ENCODE measurements at regions not wholly inside any gene's neighbourhood (a gene's known extent, or its start where the extent isn't known, plus 50 kb on each side); places are given as distances from the start of the nearest gene placed in this dataset.

- TF ChIP-seq FOXK2 (IDR thresholded peaks at IDR 0.05) = no peak
- no peak for TF ChIP-seq SP1 (IDR thresholded peaks at IDR 0.05)
- TF ChIP-seq FOXM1 (IDR thresholded peaks at IDR 0.05; ENCODE audit: borderline replicate concordance) = no peak
- no peak for TF ChIP-seq ZNF384 (IDR thresholded peaks at IDR 0.05)
- no peak for TF ChIP-seq TARDBP (IDR thresholded peaks at IDR 0.05)
- no peak for TF ChIP-seq HDGF (IDR thresholded peaks at IDR 0.05; ENCODE audit: borderline replicate concordance)
- no peak for TF ChIP-seq FOXA1 (IDR thresholded peaks at IDR 0.05)
- no peak for TF ChIP-seq SUZ12 (IDR thresholded peaks at IDR 0.05)
- TF ChIP-seq NFRKB (IDR thresholded peaks at IDR 0.05) = no peak
- no peak for TF ChIP-seq ARNT (IDR thresholded peaks at IDR 0.05)
- no peak for TF ChIP-seq BHLHE40 (IDR thresholded peaks at IDR 0.05; ENCODE audit: borderline replicate concordance)
- TF ChIP-seq, protein P1, sequence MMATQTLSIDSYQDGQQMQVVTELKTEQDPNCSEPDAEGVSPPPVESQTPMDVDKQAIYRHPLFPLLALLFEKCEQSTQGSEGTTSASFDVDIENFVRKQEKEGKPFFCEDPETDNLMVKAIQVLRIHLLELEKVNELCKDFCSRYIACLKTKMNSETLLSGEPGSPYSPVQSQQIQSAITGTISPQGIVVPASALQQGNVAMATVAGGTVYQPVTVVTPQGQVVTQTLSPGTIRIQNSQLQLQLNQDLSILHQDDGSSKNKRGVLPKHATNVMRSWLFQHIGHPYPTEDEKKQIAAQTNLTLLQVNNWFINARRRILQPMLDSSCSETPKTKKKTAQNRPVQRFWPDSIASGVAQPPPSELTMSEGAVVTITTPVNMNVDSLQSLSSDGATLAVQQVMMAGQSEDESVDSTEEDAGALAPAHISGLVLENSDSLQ (IDR thresholded peaks at IDR 0.05) = no peak
- TF ChIP-seq LEF1 (IDR thresholded peaks at IDR 0.05; ENCODE audit: borderline replicate concordance) = no peak
- TF ChIP-seq ELF4 (IDR thresholded peaks at IDR 0.05) = no peak
Observed at GRCh38 chr11:29495676-29496075, 521.2 kb downstream of the KCNA4 start.
